PC-3 (cell line): ENCODE measurements at regions not wholly inside any gene's neighbourhood (a gene's known extent, or its start where the extent isn't known, plus 50 kb on each side); places are given as distances from the start of the nearest gene placed in this dataset.

Experiments
- ATAC-seq: fragments of 200-7000 bp; cut with Tn5 transposase; 2 replicates; pipeline ENCODE4 v1.9.1; 2020; ENCODE audit warnings: mild to moderate bottlenecking, moderate library complexity
- BruUV-seq: library from RNA; stranded (reverse); fragments of 400-500 nt; replicated peaks from 2 replicates; lab custom pipeline; 2021; lab: Mats Ljungman, UMichigan
- CTCF ChIA-PET: fragments of 300-600 bp; sonication (Branson Sonifier 250); formaldehyde crosslinking; loops from one replicate; lab custom pipeline; 2022; ENCODE audit warnings: antibody characterized with exemption; lab: Charles Lee
- POLR2A ChIA-PET: fragments of 300-600 bp; sonication (Branson Sonifier 250); formaldehyde crosslinking; loops from one replicate; lab custom pipeline; 2022; ENCODE audit warnings: antibody characterized with exemption; ENCODE audit not compliant: unreplicated experiment; lab: Charles Lee
- DNase-seq: peaks from one replicate; pipeline ENCODE4 v3.0.0-alpha.2; 2015
- H2AFZ ChIP-seq: fragments of 300-600 bp; sonication (generic); 2 replicates; pipeline ENCODE4 v1.6.0; 2016; ENCODE audit warnings: antibody characterized with exemption, low read length
- H3F3A ChIP-seq: fragments of 300-600 bp; sonication (generic); one replicate; pipeline ENCODE4 v1.6.0; 2017; ENCODE audit warnings: antibody characterized with exemption, low read length, control low read depth, mild to moderate bottlenecking; ENCODE audit not compliant: unreplicated experiment
- H3K27ac ChIP-seq: fragments of 300-600 bp; sonication (generic); 2 replicates; pipeline ENCODE4 v1.5.1; 2016; ENCODE audit warnings: mild to moderate bottlenecking, low read length
- H3K27me3 ChIP-seq: fragments of 300-600 bp; sonication (generic); 2 replicates; pipeline ENCODE4 v1.6.1; 2016; ENCODE audit warnings: low read length, mixed read lengths
- H3K36me3 ChIP-seq: fragments of 300-600 bp; sonication (generic); 2 replicates; pipeline ENCODE4 v1.6.1; 2016; ENCODE audit warnings: low read depth, mixed run types, low read length, mixed read lengths
- H3K4me1 ChIP-seq: fragments of 300-600 bp; sonication (generic); 2 replicates; pipeline ENCODE4 v1.5.1; 2016; ENCODE audit warnings: low read length; ENCODE audit not compliant: insufficient read depth
- H3K4me2 ChIP-seq: fragments of 300-600 bp; sonication (generic); 2 replicates; pipeline ENCODE4 v1.6.0; 2016; ENCODE audit warnings: low read length
- H3K4me3 ChIP-seq: fragments of 300-600 bp; sonication (generic); 2 replicates; pipeline ENCODE4 v1.5.1; 2016; ENCODE audit warnings: mild to moderate bottlenecking, low read length, mixed read lengths
- H3K79me2 ChIP-seq: fragments of 300-600 bp; sonication (generic); 2 replicates; pipeline ENCODE4 v1.6.1; 2017; ENCODE audit warnings: low read length, mixed read lengths
- H3K9ac ChIP-seq: fragments of 300-600 bp; sonication (generic); 2 replicates; pipeline ENCODE4 v1.6.0; 2016; ENCODE audit warnings: mild to moderate bottlenecking, low read length
- H3K9me2 ChIP-seq: fragments of 300-600 bp; sonication (generic); replicated peaks from 2 replicates; pipeline ENCODE4 v1.6.1; 2016; ENCODE audit warnings: mixed run types, low read length, mixed read lengths
- H3K9me3 ChIP-seq: fragments of 300-600 bp; sonication (generic); 2 replicates; pipeline ENCODE4 v1.6.1; 2016; ENCODE audit warnings: low read length, mixed read lengths
- H4K20me1 ChIP-seq: fragments of 300-600 bp; sonication (generic); 2 replicates; pipeline ENCODE4 v1.6.1; 2016; ENCODE audit warnings: low read length, mixed read lengths
- EZH2 ChIP-seq: fragments of 300-600 bp; sonication (generic); IDR thresholded peaks from one replicate; pipeline ENCODE4 v1.6.1; 2017; ENCODE audit warnings: antibody characterized with exemption, mild to moderate bottlenecking, low read length; ENCODE audit not compliant: unreplicated experiment
- EZH2phosphoT487 ChIP-seq: fragments of 300-600 bp; sonication (generic); IDR thresholded peaks from 2 replicates; pipeline ENCODE4 v1.6.1; 2018; ENCODE audit warnings: mild to moderate bottlenecking, antibody characterized with exemption, low read length, borderline replicate concordance
- intact Hi-C: fragments of 100-400 bp; cut with micrococcal nuclease; formaldehyde crosslinking; loops from 2 replicates; pipeline ENCODE4 v1.9.0; 2023
- TF ChIP-seq, protein P1 (sequence below): fragments of 300-600 bp; sonication (generic); conservative IDR thresholded peaks from 2 replicates; pipeline ENCODE4 v1.5.1; 2017; ENCODE audit warnings: antibody characterized with exemption, low read depth, mild to moderate bottlenecking, low read length

DNA sequence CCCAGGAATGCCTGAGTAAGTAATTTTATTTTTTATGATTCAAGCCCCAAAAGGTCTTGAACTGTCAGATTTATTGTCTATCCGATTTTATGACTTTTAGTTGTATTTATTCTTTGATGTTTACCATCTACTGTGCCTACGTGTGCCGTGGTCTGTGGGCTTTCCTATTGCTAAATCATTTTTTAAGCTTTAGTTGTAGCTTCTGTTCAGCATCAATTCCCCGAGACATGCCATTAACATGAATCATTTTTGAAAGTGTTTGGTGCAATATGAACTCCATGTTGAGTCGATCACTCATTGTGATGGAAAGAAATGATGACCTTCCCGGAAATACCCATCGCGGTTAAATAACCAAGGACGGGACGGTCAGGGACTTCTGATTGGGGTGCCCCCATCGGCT lies 268.7 kb upstream of the THRB start:
- Histone ChIP-seq H3K9ac (no peak overlapping the region), H3K36me3 (no peaks in the 10 kb centered on the region), H4K20me1 (no peaks in the 10 kb centered on the region), H3K4me2 (no peak overlapping the region), H3K79me2 (no peaks in the 10 kb centered on the region), H3K9me2 (no peaks in the 10 kb centered on the region), H2AFZ (no peak overlapping the region), H3K4me3 (no peak overlapping the region), H3K9me3 (no peaks in the 10 kb centered on the region), H3F3A (no peaks in the 10 kb centered on the region), H3K4me1 (no peaks in the 10 kb centered on the region; the same call in 1 of the 2 replicates), H3K27me3 (peaks cover 56% of the 10 kb centered on the region), H3K27ac (no peak overlapping the region)
- ChIA-PET CTCF (interaction anchor here (0.6 kb wide), 1 partner anchor 762 kb away, joined by 7 read pairs; no protein-coding TSS in a partner anchor), POLR2A (no interaction called here)
- ATAC-seq (no peak), DNase-seq (peak; percentile 70)
- no TSS peak for BruUV-seq
- intact Hi-C loops: no loop called here
- TF ChIP-seq, protein P1, sequence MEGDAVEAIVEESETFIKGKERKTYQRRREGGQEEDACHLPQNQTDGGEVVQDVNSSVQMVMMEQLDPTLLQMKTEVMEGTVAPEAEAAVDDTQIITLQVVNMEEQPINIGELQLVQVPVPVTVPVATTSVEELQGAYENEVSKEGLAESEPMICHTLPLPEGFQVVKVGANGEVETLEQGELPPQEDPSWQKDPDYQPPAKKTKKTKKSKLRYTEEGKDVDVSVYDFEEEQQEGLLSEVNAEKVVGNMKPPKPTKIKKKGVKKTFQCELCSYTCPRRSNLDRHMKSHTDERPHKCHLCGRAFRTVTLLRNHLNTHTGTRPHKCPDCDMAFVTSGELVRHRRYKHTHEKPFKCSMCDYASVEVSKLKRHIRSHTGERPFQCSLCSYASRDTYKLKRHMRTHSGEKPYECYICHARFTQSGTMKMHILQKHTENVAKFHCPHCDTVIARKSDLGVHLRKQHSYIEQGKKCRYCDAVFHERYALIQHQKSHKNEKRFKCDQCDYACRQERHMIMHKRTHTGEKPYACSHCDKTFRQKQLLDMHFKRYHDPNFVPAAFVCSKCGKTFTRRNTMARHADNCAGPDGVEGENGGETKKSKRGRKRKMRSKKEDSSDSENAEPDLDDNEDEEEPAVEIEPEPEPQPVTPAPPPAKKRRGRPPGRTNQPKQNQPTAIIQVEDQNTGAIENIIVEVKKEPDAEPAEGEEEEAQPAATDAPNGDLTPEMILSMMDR: no peak
- TF ChIP-seq EZH2 (no peak), EZH2phosphoT487 (no peak)

DNA sequence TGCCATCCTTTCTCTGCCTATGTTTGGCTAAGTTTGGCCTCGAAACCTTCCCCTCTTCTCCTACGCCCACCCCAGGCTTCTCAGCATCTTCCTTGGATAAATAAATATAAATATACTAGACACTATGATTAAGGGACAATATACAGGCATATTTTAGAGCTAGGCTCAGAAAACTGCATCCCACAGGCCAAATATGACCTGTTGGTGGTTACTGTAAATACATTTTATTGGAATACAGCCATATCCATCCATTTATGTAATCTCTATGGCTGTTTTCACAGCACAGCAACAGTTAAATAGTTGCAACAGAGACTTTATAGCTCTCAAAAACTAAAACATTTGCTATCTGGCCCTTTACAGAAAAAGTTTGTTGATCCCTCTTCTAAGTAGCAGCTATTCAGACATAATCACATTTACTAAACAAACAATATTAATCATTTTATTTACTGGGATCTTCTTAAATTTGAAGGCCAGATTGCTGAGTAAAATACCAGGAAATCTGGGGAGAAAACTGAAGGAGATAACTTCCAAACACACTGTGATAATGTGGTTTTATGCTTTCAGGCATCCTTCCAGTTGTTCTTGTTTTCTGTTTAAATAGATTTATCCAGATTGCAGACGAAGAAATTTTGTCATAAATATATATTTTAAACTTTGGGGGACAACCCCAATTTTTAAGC lies 269.7 kb upstream of the THRB start:
- no peak overlapping the region for H3K9ac ChIP-seq
- no peaks in the 10 kb centered on the region for H3K9me3 ChIP-seq
- TF ChIP-seq, protein P1: no peak
- no peak for TF ChIP-seq EZH2
- TF ChIP-seq EZH2phosphoT487: no peak
- no TSS peak for BruUV-seq
- no peak overlapping the region for H3K27ac ChIP-seq
- H3K79me2 ChIP-seq: no peaks in the 10 kb centered on the region
- POLR2A ChIA-PET: interaction anchor here (0.6 kb wide), 1 partner anchor 9 kb away, joined by 4 read pairs; no protein-coding TSS in a partner anchor
- no peak overlapping the region for H3K4me3 ChIP-seq
- CTCF ChIA-PET: no interaction called here
- no peaks in the 10 kb centered on the region for H4K20me1 ChIP-seq
- no peak overlapping the region for H3K4me2 ChIP-seq
- no peaks in the 10 kb centered on the region for H3K36me3 ChIP-seq
- H3K27me3 ChIP-seq: peaks cover 48% of the 10 kb centered on the region
- ATAC-seq (no peak), DNase-seq (no peak)
- H3K4me1 ChIP-seq: no peaks in the 10 kb centered on the region; the same call in 1 of the 2 replicates
- H2AFZ ChIP-seq: no peak overlapping the region
- no peaks in the 10 kb centered on the region for H3K9me2 ChIP-seq
- intact Hi-C loops: no loop called here
- no peaks in the 10 kb centered on the region for H3F3A ChIP-seq

DNA sequence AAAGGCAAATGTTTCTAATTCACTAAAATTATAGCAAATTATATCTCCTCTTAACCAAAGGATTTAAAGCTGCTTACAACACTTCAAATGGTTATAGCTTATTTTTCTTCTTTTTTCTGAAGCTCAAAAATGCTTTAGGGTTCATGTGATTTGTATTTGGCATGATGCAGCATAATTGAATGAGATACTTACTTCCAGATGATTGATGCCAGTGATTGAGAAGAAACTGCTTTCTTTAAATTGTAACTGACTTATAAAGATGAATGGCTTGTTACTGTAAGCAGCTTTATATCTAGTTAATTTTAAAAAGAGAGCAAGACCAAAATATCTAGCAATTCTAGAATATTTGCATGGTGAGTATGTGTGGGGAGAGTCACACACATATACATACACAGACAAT lies 270.7 kb upstream of the THRB start:
- peaks cover 46% of the 10 kb centered on the region for H3K27me3 ChIP-seq
- no peak overlapping the region for H3K4me3 ChIP-seq
- intact Hi-C loops: no loop called here
- H3K9me2 ChIP-seq: no peaks in the 10 kb centered on the region
- TF ChIP-seq EZH2phosphoT487 (no peak), EZH2 (no peak)
- TF ChIP-seq, protein P1: no peak
- H3K27ac ChIP-seq: no peak overlapping the region
- H4K20me1 ChIP-seq: no peaks in the 10 kb centered on the region
- no peak overlapping the region for H3K9ac ChIP-seq
- DNase-seq: no peak
- no peak for ATAC-seq
- H3K4me2 ChIP-seq: no peak overlapping the region
- no peaks in the 10 kb centered on the region for H3K9me3 ChIP-seq
- CTCF ChIA-PET: no interaction called here
- no peaks in the 10 kb centered on the region; the same call in 1 of the 2 replicates for H3K4me1 ChIP-seq
- H3F3A ChIP-seq: no peaks in the 10 kb centered on the region
- no peaks in the 10 kb centered on the region for H3K36me3 ChIP-seq
- POLR2A ChIA-PET: no interaction called here
- H2AFZ ChIP-seq: no peak overlapping the region
- no peaks in the 10 kb centered on the region for H3K79me2 ChIP-seq
- no TSS peak for BruUV-seq
